ENCODE measurements at regions not wholly inside any gene's neighbourhood (a gene's known extent, or its start where the extent isn't known, plus 50 kb on each side); places are given as distances from the start of the nearest gene placed in this dataset.

- TF ChIP-seq ZBTB33 (IDR thresholded peaks at IDR 0.05) (no peak), MAX (IDR thresholded peaks at IDR 0.05; ENCODE audit: low read depth, low read length) (no peak)
Measured at GRCh38 chr5:124801551-124801950, 55.1 kb upstream of the ZNF608 start (continued).

GRCh38 chr5:124803617-124804323 is 57.3 kb upstream of the ZNF608 start:
- ChIA-PET RAD21 (ENCODE audit: unreplicated experiment) (no interaction called here), CTCF (no interaction called here), POLR2A (no interaction called here), SMC1A (ENCODE audit: uncharacterized antibody, unreplicated experiment) (no interaction called here)
- Histone ChIP-seq H3K4me3 (no peak overlapping the region), H3K9ac (ENCODE audit: control insufficient read depth, insufficient read depth, low read length) (no peak overlapping the region), H3K4me2 (ENCODE audit: control insufficient read depth, insufficient read depth) (no peak overlapping the region), H3K36me3 (ENCODE audit: control insufficient read depth in 2 of 2, insufficient read depth in 2 of 2, low read length in 1 of 2) (no peaks in the 10 kb centered on the region), H3K79me2 (ENCODE audit: control insufficient read depth, insufficient read depth, low read length) (no peaks in the 10 kb centered on the region), H3K4me1 (ENCODE audit: control insufficient read depth, insufficient read depth, low read length) (no peaks in the 10 kb centered on the region), H3K27me3 (replicated peaks in 1 of 2; ENCODE audit: control insufficient read depth in 2 of 2, insufficient read depth in 2 of 2, low read length in 1 of 2) (no peaks in the 10 kb centered on the region), H2AFZ (ENCODE audit: control insufficient read depth, low read depth, low read length) (no peak overlapping the region), H3K27ac (ENCODE audit: control insufficient read depth, insufficient read depth) (no peak overlapping the region), H3K9me3 (replicated peaks; ENCODE audit: control insufficient read depth, insufficient read depth, low read length) (no peaks in the 10 kb centered on the region), H4K20me1 (ENCODE audit: control insufficient read depth, insufficient read depth) (no peaks in the 10 kb centered on the region)
- DNase-seq (ENCODE audit: low read depth, low spot score), result no peak
- intact Hi-C loops (cut with micrococcal nuclease; ENCODE audit: unreplicated experiment), result no loop called here
- no peak for FAIRE-seq
- no peak for ATAC-seq
- in situ Hi-C loops (cut with MboI), result no loop called here
- no peak for TF ChIP-seq ZBTB11 (CRISPR knock-in tag; IDR thresholded peaks at IDR 0.05)
- TF ChIP-seq KDM1A (IDR thresholded peaks at IDR 0.05; ENCODE audit: borderline replicate concordance), result no peak
- no peak for TF ChIP-seq IRF3 (IDR thresholded peaks at IDR 0.05)
- no peak for TF ChIP-seq E2F4 (IDR thresholded peaks at IDR 0.05; ENCODE audit: low read depth, low read length)
- TF ChIP-seq IRF4 (IDR thresholded peaks at IDR 0.05; ENCODE audit: low read depth, low read length), result no peak
- no peak for TF ChIP-seq CBFB (IDR thresholded peaks at IDR 0.05; ENCODE audit: low read depth)
- TF ChIP-seq RFX5 (IDR thresholded peaks at IDR 0.05; ENCODE audit: low read depth, low read length), result no peak
- TF ChIP-seq NKRF (conservative IDR thresholded peaks at IDR 0.05), result no peak
- BruUV-seq (replicated peaks), result no TSS peak
- WGBS (ENCODE audit: insufficient coverage, insufficient replicate concordance, low lambda C conversion rate, missing lambda C conversion rate), result 22% methylated on average over 3 of the region's 3 CpGs

Data from GM12878 (cell line).